Loucy (cell line): ENCODE measurements at regions not wholly inside any gene's neighbourhood (a gene's known extent, or its start where the extent isn't known, plus 50 kb on each side); places are given as distances from the start of the nearest gene placed in this dataset.

Experiments
- H2AFZ ChIP-seq: fragments of 200-600 bp; sonication (generic); 2 replicates; pipeline ENCODE4 v1.6.0; 2016; ENCODE audit warnings: antibody characterized with exemption, mild to moderate bottlenecking, low read length, moderate library complexity
- H3F3A ChIP-seq: fragments of 200-600 bp; 2 replicates; pipeline ENCODE4 v1.6.0; 2016; ENCODE audit warnings: antibody characterized with exemption, low read depth, mild to moderate bottlenecking
- H3K27me3 ChIP-seq: fragments of 200-600 bp; sonication (generic); 2 replicates; pipeline ENCODE4 v1.6.1; 2014; ENCODE audit warnings: low read length, mild to moderate bottlenecking; ENCODE audit not compliant: insufficient read depth, poor library complexity, severe bottlenecking
- H3K36me3 ChIP-seq: fragments of 200-600 bp; sonication (generic); 2 replicates; pipeline ENCODE4 v1.6.1; 2016; ENCODE audit warnings: low read length; ENCODE audit not compliant: insufficient read depth
- H3K4me1 ChIP-seq: fragments of 200-600 bp; sonication (generic); 2 replicates; pipeline ENCODE4 v1.5.1; 2014; ENCODE audit warnings: low read length, mild to moderate bottlenecking; ENCODE audit not compliant: insufficient read depth, poor library complexity, severe bottlenecking
- H3K4me2 ChIP-seq: fragments of 200-600 bp; sonication (generic); 2 replicates; pipeline ENCODE4 v1.6.0; 2014; ENCODE audit warnings: antibody characterized with exemption, low read length, low read depth, mild to moderate bottlenecking; ENCODE audit not compliant: poor library complexity, severe bottlenecking
- H3K4me3 ChIP-seq: fragments of 200-600 bp; sonication (generic); 2 replicates; pipeline ENCODE4 v1.5.1; 2014; ENCODE audit warnings: low read length, mild to moderate bottlenecking, mixed read lengths; ENCODE audit not compliant: poor library complexity, severe bottlenecking
- H3K79me2 ChIP-seq: fragments of 200-600 bp; sonication (generic); 2 replicates; pipeline ENCODE4 v1.6.1; 2014; ENCODE audit warnings: low read length; ENCODE audit not compliant: insufficient read depth
- H3K9ac ChIP-seq: fragments of 200-600 bp; sonication (generic); 2 replicates; pipeline ENCODE4 v1.6.0; 2014; ENCODE audit warnings: mild to moderate bottlenecking, low read depth, low read length, moderate library complexity; ENCODE audit not compliant: poor library complexity, severe bottlenecking
- H3K9me2 ChIP-seq: fragments of 200-600 bp; sonication (generic); replicated peaks from 2 replicates; pipeline ENCODE4 v1.6.1; 2016; ENCODE audit warnings: low read depth, low read length, mixed read lengths
- H3K9me3 ChIP-seq: fragments of 200-600 bp; sonication (generic); 2 replicates; pipeline ENCODE4 v1.6.1; 2014; ENCODE audit warnings: mild to moderate bottlenecking, antibody characterized with exemption, low read length, low read depth; ENCODE audit not compliant: insufficient read depth
- H4K20me1 ChIP-seq: fragments of 200-600 bp; sonication (generic); 2 replicates; pipeline ENCODE4 v1.6.0; 2014; ENCODE audit warnings: antibody characterized with exemption, low read length, mild to moderate bottlenecking; ENCODE audit not compliant: insufficient read depth, poor library complexity, severe bottlenecking
- EZH2phosphoT487 ChIP-seq: fragments of 200-600 bp; IDR thresholded peaks from 2 replicates; pipeline ENCODE4 v1.6.1; 2018; ENCODE audit warnings: antibody characterized with exemption, mild to moderate bottlenecking, moderate library complexity, borderline replicate concordance
- TF ChIP-seq, protein P1 (sequence below): fragments of 200-600 bp; sonication (generic); conservative IDR thresholded peaks from 2 replicates; pipeline ENCODE4 v1.5.1; 2014; ENCODE audit warnings: mild to moderate bottlenecking, antibody characterized with exemption, low read length

DNA sequence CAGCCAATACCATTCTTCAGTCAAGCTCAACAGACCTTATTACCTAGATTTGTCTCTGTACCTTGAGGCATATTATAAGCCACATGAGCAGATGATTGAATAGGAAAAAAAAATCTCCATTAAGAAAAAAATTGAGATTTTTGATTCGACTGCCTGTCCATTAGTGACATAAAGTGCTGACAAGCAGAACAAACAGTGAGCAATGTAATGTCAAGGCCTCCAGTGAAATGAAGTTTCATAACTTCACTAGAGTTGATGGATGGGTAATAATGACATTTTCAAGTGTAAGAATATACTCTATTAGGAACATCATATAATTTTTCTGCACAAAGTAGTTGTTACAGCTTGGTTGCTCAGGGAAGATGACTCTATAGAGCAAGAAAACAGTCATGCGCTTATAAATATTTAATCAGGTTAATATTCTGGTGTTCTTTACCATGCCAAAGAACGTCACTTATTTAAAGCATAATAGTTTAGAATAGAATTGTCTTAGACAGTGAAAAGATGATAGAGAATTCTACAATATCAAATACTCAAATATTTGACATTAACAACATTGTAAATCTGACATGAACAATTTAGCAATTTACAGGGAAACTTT lies 783.7 kb downstream of the EPHA7 start:
- Histone ChIP-seq H4K20me1 (no peaks in the 10 kb centered on the region), H3K4me2 (no peak overlapping the region), H3K9me2 (no peaks in the 10 kb centered on the region), H3K79me2 (no peaks in the 10 kb centered on the region), H3K9me3 (no peaks in the 10 kb centered on the region), H3K36me3 (no peaks in the 10 kb centered on the region), H3K4me1 (no peaks in the 10 kb centered on the region), H2AFZ (no peak overlapping the region), H3K4me3 (no peak overlapping the region), H3F3A (no peaks in the 10 kb centered on the region), H3K9ac (no peak overlapping the region), H3K27me3 (no peaks in the 10 kb centered on the region)
- TF ChIP-seq, protein P1, sequence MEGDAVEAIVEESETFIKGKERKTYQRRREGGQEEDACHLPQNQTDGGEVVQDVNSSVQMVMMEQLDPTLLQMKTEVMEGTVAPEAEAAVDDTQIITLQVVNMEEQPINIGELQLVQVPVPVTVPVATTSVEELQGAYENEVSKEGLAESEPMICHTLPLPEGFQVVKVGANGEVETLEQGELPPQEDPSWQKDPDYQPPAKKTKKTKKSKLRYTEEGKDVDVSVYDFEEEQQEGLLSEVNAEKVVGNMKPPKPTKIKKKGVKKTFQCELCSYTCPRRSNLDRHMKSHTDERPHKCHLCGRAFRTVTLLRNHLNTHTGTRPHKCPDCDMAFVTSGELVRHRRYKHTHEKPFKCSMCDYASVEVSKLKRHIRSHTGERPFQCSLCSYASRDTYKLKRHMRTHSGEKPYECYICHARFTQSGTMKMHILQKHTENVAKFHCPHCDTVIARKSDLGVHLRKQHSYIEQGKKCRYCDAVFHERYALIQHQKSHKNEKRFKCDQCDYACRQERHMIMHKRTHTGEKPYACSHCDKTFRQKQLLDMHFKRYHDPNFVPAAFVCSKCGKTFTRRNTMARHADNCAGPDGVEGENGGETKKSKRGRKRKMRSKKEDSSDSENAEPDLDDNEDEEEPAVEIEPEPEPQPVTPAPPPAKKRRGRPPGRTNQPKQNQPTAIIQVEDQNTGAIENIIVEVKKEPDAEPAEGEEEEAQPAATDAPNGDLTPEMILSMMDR: no peak
- TF ChIP-seq EZH2phosphoT487: no peak

DNA sequence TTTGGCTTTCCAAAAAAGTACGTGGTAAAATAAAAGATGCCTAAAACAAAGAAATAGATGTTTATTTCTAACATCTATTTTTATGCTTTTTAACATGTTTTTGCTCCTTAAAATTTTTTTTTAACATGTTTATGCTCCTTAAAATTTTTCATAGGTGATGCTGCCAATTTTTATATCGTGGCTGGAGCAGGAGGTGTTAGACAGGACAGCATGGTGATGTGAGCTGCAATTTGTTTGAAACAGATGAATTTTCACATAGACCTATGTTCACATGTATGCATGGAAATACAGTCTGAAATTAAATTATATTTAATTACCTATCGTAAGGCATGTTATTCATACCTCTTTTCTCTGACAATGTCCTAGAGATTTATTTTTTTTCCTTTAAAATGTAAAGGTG lies 784.8 kb downstream of the EPHA7 start:
- Histone ChIP-seq H3K79me2 (no peaks in the 10 kb centered on the region), H3K9ac (no peak overlapping the region), H3K9me3 (no peaks in the 10 kb centered on the region), H3F3A (no peaks in the 10 kb centered on the region), H4K20me1 (no peaks in the 10 kb centered on the region), H3K36me3 (no peaks in the 10 kb centered on the region), H3K9me2 (no peaks in the 10 kb centered on the region), H3K4me2 (no peak overlapping the region), H3K4me3 (no peak overlapping the region), H3K4me1 (no peaks in the 10 kb centered on the region), H3K27me3 (no peaks in the 10 kb centered on the region), H2AFZ (no peak overlapping the region)
- TF ChIP-seq, protein P1: no peak
- TF ChIP-seq EZH2phosphoT487: no peak

DNA sequence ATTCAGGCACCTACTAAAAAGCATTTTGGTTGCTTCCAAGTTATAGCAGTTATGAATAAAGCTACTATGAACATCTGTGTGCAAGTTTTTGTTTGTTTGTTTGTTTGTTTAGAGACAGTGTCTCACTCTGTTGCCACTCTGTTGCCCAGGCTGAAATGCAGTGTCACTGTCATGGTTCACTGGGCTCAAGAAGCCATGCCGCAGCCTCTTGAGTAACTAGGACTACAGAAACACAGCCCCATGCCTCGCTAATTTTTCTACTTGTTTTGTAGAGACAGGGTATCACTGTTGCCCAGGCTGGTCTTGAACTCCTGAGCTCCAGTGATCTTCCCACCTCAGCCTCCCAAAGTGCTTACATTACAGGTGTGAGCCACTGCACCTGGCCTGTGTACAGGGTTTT lies 795.9 kb downstream of the EPHA7 start:
- H3K36me3 ChIP-seq: no peaks in the 10 kb centered on the region
- no peaks in the 10 kb centered on the region for H3F3A ChIP-seq
- no peak overlapping the region for H3K4me2 ChIP-seq
- no peak overlapping the region for H3K4me3 ChIP-seq
- H3K27me3 ChIP-seq: no peaks in the 10 kb centered on the region
- no peaks in the 10 kb centered on the region for H3K79me2 ChIP-seq
- no peaks in the 10 kb centered on the region for H4K20me1 ChIP-seq
- no peak overlapping the region for H3K9ac ChIP-seq
- no peaks in the 10 kb centered on the region for H3K4me1 ChIP-seq
- no peaks in the 10 kb centered on the region for H3K9me3 ChIP-seq
- TF ChIP-seq, protein P1: no peak
- TF ChIP-seq EZH2phosphoT487: no peak
- no peak overlapping the region for H2AFZ ChIP-seq
- H3K9me2 ChIP-seq: no peaks in the 10 kb centered on the region
